Duodenal mucosa (tissue), 2 donors: ENCODE measurements at regions not wholly inside any gene's neighbourhood (a gene's known extent, or its start where the extent isn't known, plus 50 kb on each side); places are given as distances from the start of the nearest gene placed in this dataset.

Experiments
- H3K27ac ChIP-seq: one replicate; pipeline ENCODE4 v1.7.0; 2013; ENCODE audit warnings: low read depth, low read length
- H3K27me3 ChIP-seq, 2 donors: one replicate each; pipeline ENCODE4 v1.7.0; 2013; ENCODE audit warnings: low read length in 2 of 2, control low read depth in 1 of 2; ENCODE audit not compliant: insufficient read depth in 2 of 2, control insufficient read depth in 1 of 2
- H3K36me3 ChIP-seq, 2 donors: one replicate each; pipeline ENCODE4 v1.7.0; 2013; ENCODE audit warnings: low read length in 2 of 2, control low read depth in 1 of 2; ENCODE audit not compliant: insufficient read depth in 2 of 2, control insufficient read depth in 1 of 2
- H3K4me1 ChIP-seq, 2 donors: one replicate each; pipeline ENCODE4 v1.7.0; 2013; ENCODE audit warnings: low read length in 2 of 2, control low read depth in 1 of 2; ENCODE audit not compliant: insufficient read depth in 2 of 2, control insufficient read depth in 1 of 2
- H3K4me3 ChIP-seq, 2 donors: one replicate each; pipeline ENCODE4 v1.7.0; 2013; ENCODE audit warnings: low read length in 2 of 2, low read depth in 1 of 2
- H3K9ac ChIP-seq, 2 donors: one replicate each; pipeline ENCODE4 v1.7.0; 2013; ENCODE audit warnings: low read length in 2 of 2, low read depth in 1 of 2
- H3K9me3 ChIP-seq, 2 donors: one replicate each; pipeline ENCODE4 v1.7.0; 2013; ENCODE audit warnings: low read length in 2 of 2, control low read depth in 1 of 2; ENCODE audit not compliant: control insufficient read depth in 1 of 2

DNA sequence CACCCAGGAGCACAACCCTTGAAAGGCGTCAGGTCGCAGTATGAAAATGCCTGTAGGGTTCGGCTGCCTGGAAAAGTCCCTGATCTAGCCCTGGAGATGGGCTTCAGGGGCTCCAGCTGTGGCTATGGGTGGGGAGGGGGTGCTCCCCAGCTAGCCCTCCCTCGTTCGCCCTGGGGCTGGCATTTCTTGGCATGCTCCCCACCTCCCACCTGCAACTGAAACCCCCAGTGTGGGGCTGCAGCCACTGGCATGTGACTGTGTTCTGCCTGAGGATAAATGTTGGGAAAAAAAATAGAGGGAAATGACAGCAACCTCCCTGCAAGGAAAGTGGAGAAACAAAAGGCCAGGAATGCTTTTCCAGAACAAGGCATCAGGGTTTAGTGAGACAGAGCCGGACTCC lies 109.2 kb downstream of the COPS8 start:
- no peak overlapping the region for H3K27ac ChIP-seq
- H3K4me1 ChIP-seq = no peaks in the 10 kb centered on the region
- H3K9ac ChIP-seq = no peak overlapping the region
- no peaks in the 10 kb centered on the region for H3K36me3 ChIP-seq
- no peak overlapping the region for H3K4me3 ChIP-seq
- H3K27me3 ChIP-seq = no peaks in the 10 kb centered on the region
- no peaks in the 10 kb centered on the region for H3K9me3 ChIP-seq

DNA sequence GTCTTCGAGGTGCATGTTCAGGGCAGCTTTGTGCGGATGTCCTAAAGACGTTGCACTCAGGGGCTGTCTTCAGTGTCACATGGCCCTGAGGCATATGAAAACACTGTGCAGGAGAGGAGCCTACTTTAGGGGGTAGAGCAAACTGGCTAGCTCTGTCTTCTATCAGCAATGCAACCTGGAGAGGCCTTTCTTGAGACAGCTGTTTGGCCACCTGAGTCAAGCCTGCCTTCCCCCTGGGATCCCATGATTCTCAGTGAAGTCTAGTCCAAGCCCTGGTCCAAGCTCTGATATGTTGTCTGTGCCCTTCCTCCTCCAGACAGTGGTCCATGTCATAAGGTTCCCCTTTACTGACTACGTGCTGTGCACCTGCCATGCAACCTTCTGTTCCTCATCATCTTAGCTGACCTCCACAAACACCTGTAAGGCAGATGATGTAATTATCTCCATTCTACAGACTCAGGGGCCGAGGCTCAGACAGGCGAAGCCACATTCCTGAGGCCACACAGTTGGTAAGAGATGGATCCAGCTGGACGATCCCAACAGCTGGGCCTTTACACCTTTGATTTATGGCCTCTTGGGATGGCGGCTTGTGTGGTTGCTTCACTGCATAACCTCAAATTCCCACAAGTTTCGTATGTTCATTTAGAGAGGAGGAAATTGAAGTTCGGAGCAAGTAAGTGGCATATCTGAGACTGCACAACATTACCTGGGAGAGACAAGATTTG lies 109.9 kb downstream of the COPS8 start:
- Histone ChIP-seq H3K9me3 (no peaks in the 10 kb centered on the region), H3K27ac (no peak overlapping the region), H3K9ac (no peak overlapping the region), H3K4me1 (no peaks in the 10 kb centered on the region), H3K27me3 (no peaks in the 10 kb centered on the region), H3K36me3 (no peaks in the 10 kb centered on the region), H3K4me3 (no peak overlapping the region)

DNA sequence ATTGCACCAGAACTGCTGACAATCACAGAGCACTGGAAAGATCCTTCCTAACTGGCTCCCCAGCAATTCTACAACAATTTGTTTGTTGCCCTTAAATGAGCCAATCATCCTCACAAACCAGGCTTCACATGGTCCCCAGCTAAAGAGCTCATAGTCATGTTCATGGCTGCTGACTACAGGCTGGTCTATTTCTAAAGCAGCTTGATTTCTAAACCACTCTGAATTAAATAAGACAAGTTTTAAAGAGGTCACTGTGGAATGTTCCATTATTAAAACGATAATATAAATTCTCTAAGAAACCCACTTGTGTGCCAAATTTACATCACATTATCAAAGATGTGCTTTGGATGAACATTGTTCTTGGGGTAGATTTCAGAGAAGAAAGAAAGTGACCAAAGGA lies 110.7 kb downstream of the COPS8 start:
- no peaks in the 10 kb centered on the region for H3K36me3 ChIP-seq
- no peak overlapping the region for H3K9ac ChIP-seq
- no peaks in the 10 kb centered on the region for H3K4me1 ChIP-seq
- no peaks in the 10 kb centered on the region for H3K27me3 ChIP-seq
- no peak overlapping the region for H3K4me3 ChIP-seq
- no peak overlapping the region for H3K27ac ChIP-seq
- H3K9me3 ChIP-seq = no peaks in the 10 kb centered on the region

DNA sequence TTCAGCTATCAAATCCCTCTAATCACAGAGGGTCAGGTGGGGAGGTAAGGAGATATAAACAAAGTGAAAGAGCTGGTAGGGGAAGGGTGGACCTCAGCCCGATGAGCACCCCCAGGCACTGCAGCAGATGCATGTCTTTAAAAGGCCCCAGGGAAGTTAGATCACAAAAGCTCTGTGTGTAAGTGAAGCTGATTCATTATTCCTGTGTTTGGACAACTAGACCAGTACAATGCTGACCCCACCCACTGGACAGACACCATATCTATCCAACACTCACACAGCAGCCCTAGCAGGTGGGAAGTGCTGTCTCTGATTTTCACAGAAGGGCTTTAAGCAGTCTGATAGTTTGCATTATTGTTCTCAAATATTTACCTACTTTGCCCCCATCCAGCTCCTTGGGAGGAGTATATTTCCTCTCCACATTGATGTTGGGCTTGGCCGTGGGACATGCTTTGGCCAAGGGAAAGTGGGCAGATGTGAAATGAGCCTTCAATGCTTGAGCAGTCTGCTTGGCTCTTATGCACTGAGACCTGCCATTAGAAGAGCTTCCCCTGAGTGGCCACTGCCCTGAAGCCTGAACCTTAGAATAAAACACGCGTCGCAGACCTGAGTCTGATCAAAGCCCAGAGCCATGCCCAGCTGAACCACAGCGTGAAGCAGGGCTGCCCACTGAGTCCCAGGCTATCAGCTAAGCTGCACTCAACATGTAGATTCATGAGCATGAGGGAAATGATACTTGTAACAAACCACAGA lies 111.4 kb downstream of the COPS8 start:
- H3K36me3 ChIP-seq = no peaks in the 10 kb centered on the region
- H3K4me3 ChIP-seq = no peak overlapping the region
- no peak overlapping the region for H3K9ac ChIP-seq
- H3K27ac ChIP-seq = no peak overlapping the region
- no peaks in the 10 kb centered on the region for H3K4me1 ChIP-seq
- H3K27me3 ChIP-seq = no peaks in the 10 kb centered on the region
- H3K9me3 ChIP-seq = no peaks in the 10 kb centered on the region

DNA sequence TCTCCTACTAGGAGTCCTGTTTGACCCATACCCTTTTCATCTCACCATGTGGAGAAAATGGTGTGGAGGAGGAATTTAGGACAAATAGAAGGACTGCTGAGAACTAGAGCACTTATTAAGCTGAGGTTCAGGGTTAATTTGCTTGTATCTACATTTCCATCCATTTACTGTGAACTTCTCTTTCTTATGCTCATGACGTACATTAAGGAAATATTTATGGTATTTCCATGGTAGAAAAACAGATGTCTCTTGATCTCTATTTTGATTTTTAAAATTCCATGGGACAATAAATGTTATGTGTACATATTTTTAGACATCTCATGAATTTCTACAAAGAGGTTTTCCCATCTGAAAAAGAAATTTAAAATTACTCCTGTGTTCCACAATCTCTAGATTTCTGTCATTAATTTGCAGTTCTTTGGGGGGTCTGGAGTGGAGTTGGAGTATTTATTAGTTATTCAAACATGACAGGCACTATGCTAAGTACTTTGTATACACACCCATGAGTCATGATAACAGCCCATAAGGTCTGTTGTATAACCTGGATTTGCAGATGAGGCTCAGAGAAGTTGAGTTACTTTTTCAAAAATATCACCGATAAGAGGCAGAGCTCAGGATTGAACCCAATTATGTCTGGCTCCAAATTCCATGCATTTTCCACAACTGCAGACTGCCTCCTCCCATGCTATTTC lies 112.6 kb downstream of the COPS8 start:
- Histone ChIP-seq H3K9ac (no peak overlapping the region), H3K4me1 (no peaks in the 10 kb centered on the region), H3K27ac (no peak overlapping the region), H3K27me3 (no peaks in the 10 kb centered on the region), H3K36me3 (no peaks in the 10 kb centered on the region), H3K4me3 (no peak overlapping the region), H3K9me3 (no peaks in the 10 kb centered on the region)

DNA sequence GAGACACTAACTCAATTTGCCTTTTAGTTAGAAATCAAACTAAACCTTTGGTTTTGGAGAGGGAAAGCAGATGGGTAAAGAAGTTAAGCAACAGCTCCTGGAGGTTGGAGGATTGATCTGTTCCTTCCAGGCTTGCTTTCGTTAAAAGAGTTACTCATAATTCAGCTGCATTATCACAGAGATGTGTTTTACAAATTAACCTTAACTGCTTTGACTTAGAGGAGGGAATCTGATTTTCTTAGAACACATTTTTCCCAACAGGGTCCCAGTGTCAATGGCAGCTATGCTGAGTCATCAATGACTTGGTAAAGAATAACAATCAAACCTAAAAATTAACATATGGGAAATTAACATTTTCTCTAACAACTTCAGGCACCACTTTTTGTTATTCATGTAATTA lies 113.4 kb downstream of the COPS8 start:
- no peak overlapping the region for H3K9ac ChIP-seq
- no peaks in the 10 kb centered on the region for H3K27me3 ChIP-seq
- H3K9me3 ChIP-seq = no peaks in the 10 kb centered on the region
- no peak overlapping the region for H3K27ac ChIP-seq
- no peaks in the 10 kb centered on the region for H3K4me1 ChIP-seq
- H3K36me3 ChIP-seq = no peaks in the 10 kb centered on the region
- H3K4me3 ChIP-seq = no peak overlapping the region

DNA sequence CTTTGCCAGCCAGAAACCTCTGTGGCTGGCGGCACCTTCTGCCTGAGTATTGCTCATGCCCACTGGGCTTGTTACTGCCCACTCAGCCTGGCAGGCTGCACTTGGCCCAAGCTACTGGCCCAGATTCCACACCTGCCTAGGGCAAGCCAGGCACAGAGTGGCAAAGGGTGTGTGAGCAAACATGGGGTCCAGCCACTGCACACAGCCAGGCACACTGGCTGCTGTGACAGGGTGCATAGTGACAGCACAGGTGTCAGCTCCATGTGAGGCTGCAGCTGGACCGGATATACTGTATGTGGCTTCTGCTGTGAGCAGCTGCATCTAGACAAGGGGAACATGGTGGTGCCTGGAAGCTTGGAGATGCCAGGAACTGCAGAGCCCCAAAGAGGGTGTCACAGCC lies 113.9 kb downstream of the COPS8 start:
- H3K4me3 ChIP-seq = no peak overlapping the region
- no peaks in the 10 kb centered on the region for H3K36me3 ChIP-seq
- no peaks in the 10 kb centered on the region for H3K4me1 ChIP-seq
- no peaks in the 10 kb centered on the region for H3K9me3 ChIP-seq
- no peak overlapping the region for H3K9ac ChIP-seq
- H3K27ac ChIP-seq = no peak overlapping the region
- no peaks in the 10 kb centered on the region for H3K27me3 ChIP-seq

DNA sequence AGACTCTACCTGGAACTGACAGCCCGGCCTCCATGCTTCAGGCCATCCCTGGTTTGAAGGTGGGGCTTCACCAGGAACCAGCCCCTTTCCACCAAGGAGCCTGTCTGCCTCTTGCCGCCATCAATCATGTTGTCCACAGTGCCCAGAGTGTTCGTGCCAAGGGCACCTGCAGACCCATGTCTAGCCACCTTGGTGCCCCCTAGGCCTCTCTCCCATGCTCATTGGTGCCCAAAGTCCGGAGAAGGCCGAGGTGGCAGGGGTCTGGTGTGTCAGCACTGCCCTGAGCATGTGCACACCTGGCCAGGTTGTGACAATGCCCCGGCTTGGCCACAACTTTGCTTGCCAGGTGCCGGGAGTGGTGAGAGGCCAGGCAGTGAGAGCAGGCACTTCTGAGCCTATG lies 114.8 kb downstream of the COPS8 start:
- Histone ChIP-seq H3K36me3 (no peaks in the 10 kb centered on the region), H3K27me3 (no peaks in the 10 kb centered on the region), H3K4me3 (no peak overlapping the region), H3K4me1 (peaks cover 3 to 5% of the 10 kb centered on the region in 2 donors), H3K9me3 (no peaks in the 10 kb centered on the region), H3K27ac (no peak overlapping the region), H3K9ac (no peak overlapping the region)

DNA sequence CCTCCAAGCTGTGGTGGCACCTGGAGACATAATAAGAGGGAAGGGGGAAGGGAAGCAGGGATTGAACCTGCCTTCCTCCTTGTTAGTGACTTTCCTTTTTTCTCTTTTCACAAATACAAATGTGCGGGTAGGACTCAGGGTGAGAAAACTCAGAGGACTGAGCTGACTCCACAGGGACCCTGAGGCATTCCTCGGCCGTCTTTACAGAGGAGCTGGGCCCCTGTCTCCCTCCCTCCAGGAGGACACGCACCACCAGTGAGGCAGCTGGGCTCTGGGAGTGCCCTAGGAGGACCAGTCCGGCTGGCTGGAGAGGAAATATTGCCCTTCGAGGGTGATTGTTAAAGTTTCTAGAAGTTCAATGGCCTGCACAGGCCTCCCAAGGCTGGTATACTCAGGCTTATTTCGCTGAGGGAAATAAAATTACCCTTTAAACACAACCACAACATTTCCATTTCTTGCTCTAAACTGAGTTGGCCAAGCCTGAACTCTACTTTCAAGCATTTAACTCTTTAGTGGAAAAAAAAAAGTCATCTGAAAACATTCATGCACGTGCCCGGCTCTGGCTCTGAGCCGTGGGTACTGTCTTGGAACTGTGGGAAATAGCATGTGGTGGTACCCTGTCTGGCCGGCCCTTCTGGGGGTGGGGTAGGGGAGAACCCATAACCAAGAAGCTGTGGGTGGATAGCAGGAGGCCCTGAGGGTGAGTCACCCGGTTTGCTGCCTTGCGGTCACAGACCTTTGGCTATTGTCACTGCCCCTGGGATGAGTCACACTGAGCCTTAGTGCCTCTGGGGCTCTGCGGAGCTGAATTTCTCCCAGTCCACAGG lies 116.0 kb downstream of the COPS8 start:
- H3K27me3 ChIP-seq = no peaks in the 10 kb centered on the region
- H3K9ac ChIP-seq = no peak overlapping the region
- H3K4me3 ChIP-seq = no peak overlapping the region
- no peaks in the 10 kb centered on the region for H3K36me3 ChIP-seq
- peaks cover 3 to 6% of the 10 kb centered on the region in 2 donors for H3K4me1 ChIP-seq
- peak overlapping the region; percentile 33 for H3K27ac ChIP-seq
- no peaks in the 10 kb centered on the region for H3K9me3 ChIP-seq
